HUES6 (cell line): ENCODE measurements at regions not wholly inside any gene's neighbourhood (a gene's known extent, or its start where the extent isn't known, plus 50 kb on each side); places are given as distances from the start of the nearest gene placed in this dataset.

Experiments
- H3K27ac ChIP-seq: 2 replicates; pipeline ENCODE4 v1.7.0; 2013; ENCODE audit warnings: low read depth, mild to moderate bottlenecking, low read length, inconsistent platforms
- H3K27me3 ChIP-seq: 2 replicates; pipeline ENCODE4 v1.6.1; 2013; ENCODE audit warnings: low read length; ENCODE audit not compliant: control insufficient read depth, insufficient read depth
- H3K36me3 ChIP-seq: 2 replicates; pipeline ENCODE4 v1.6.1; 2013; ENCODE audit warnings: low read length; ENCODE audit not compliant: control insufficient read depth, insufficient read depth
- H3K4me1 ChIP-seq: 2 replicates; pipeline ENCODE4 v1.6.1; 2013; ENCODE audit warnings: low read length; ENCODE audit not compliant: control insufficient read depth, insufficient read depth
- H3K4me3 ChIP-seq: 2 replicates; pipeline ENCODE4 v1.5.1; 2013; ENCODE audit warnings: low read depth, low read length
- H3K9ac ChIP-seq: one replicate; pipeline ENCODE4 v1.6.1; 2013; ENCODE audit warnings: mild to moderate bottlenecking, low read length
- H3K9me3 ChIP-seq: 2 replicates; pipeline ENCODE4 v1.6.1; 2013; ENCODE audit warnings: low read depth, low read length; ENCODE audit not compliant: control insufficient read depth, insufficient read depth

GRCh38 chr1:30619619-30620018, 103.8 kb downstream of the MATN1 start:
- Histone ChIP-seq H3K27ac (no peak overlapping the region), H3K27me3 (no peaks in the 10 kb centered on the region), H3K4me1 (peaks cover 4% of the 10 kb centered on the region; the same call in 1 of the 2 replicates), H3K36me3 (no peaks in the 10 kb centered on the region), H3K4me3 (no peak overlapping the region), H3K9ac (no peak overlapping the region), H3K9me3 (peaks cover 14% of the 10 kb centered on the region)

- peaks cover 3% of the 10 kb centered on the region for H3K9me3 ChIP-seq
- H3K27ac ChIP-seq, result no peak overlapping the region
- H3K36me3 ChIP-seq, result no peaks in the 10 kb centered on the region
- no peak overlapping the region for H3K4me3 ChIP-seq
- H3K9ac ChIP-seq, result no peak overlapping the region
- peaks cover 4% of the 10 kb centered on the region; the same call in 1 of the 2 replicates for H3K4me1 ChIP-seq
- no peaks in the 10 kb centered on the region for H3K27me3 ChIP-seq
Measured at GRCh38 chr1:30618335-30618747, 105.0 kb downstream of the MATN1 start.

GRCh38 chr1:30616759-30617158, 106.6 kb downstream of the MATN1 start:
- H3K9ac ChIP-seq, result no peak overlapping the region
- no peaks in the 10 kb centered on the region for H3K27me3 ChIP-seq
- no peaks in the 10 kb centered on the region for H3K36me3 ChIP-seq
- H3K9me3 ChIP-seq, result no peaks in the 10 kb centered on the region
- no peak overlapping the region for H3K27ac ChIP-seq
- peaks cover 4% of the 10 kb centered on the region; the same call in 1 of the 2 replicates for H3K4me1 ChIP-seq
- H3K4me3 ChIP-seq, result no peak overlapping the region

- no peaks in the 10 kb centered on the region for H3K9me3 ChIP-seq
- no peaks in the 10 kb centered on the region for H3K36me3 ChIP-seq
- H3K4me1 ChIP-seq, result peaks cover 4% of the 10 kb centered on the region; the same call in 1 of the 2 replicates
- no peak overlapping the region for H3K4me3 ChIP-seq
- no peaks in the 10 kb centered on the region for H3K27me3 ChIP-seq
- no peak overlapping the region for H3K9ac ChIP-seq
- H3K27ac ChIP-seq, result no peak overlapping the region
Measured at GRCh38 chr1:30615816-30616590, 107.4 kb downstream of the MATN1 start.

GRCh38 chr1:30615076-30615795, 108.1 kb downstream of the MATN1 start:
- Histone ChIP-seq H3K9ac (no peak overlapping the region), H3K4me3 (no peak overlapping the region), H3K27ac (no peak overlapping the region), H3K36me3 (no peaks in the 10 kb centered on the region), H3K27me3 (no peaks in the 10 kb centered on the region), H3K4me1 (peaks cover 4% of the 10 kb centered on the region; the same call in 1 of the 2 replicates), H3K9me3 (no peaks in the 10 kb centered on the region)

GRCh38 chr1:30613188-30613587, 110.2 kb downstream of the MATN1 start:
- Histone ChIP-seq H3K9me3 (no peaks in the 10 kb centered on the region), H3K4me3 (no peak overlapping the region), H3K36me3 (no peaks in the 10 kb centered on the region), H3K9ac (no peak overlapping the region), H3K27me3 (no peaks in the 10 kb centered on the region), H3K4me1 (no peaks in the 10 kb centered on the region), H3K27ac (no peak overlapping the region)

GRCh38 chr1:30612536-30613065, 110.8 kb downstream of the MATN1 start:
- H3K4me1 ChIP-seq, result no peaks in the 10 kb centered on the region
- no peaks in the 10 kb centered on the region for H3K9me3 ChIP-seq
- no peaks in the 10 kb centered on the region for H3K36me3 ChIP-seq
- no peak overlapping the region for H3K9ac ChIP-seq
- no peak overlapping the region for H3K27ac ChIP-seq
- H3K4me3 ChIP-seq, result no peak overlapping the region
- no peaks in the 10 kb centered on the region for H3K27me3 ChIP-seq

GRCh38 chr1:30611741-30612309, 111.6 kb downstream of the MATN1 start:
- H3K4me1 ChIP-seq, result no peaks in the 10 kb centered on the region
- no peak overlapping the region for H3K9ac ChIP-seq
- H3K27ac ChIP-seq, result no peak overlapping the region
- no peak overlapping the region for H3K4me3 ChIP-seq
- H3K27me3 ChIP-seq, result no peaks in the 10 kb centered on the region
- no peaks in the 10 kb centered on the region for H3K9me3 ChIP-seq
- H3K36me3 ChIP-seq, result no peaks in the 10 kb centered on the region

- Histone ChIP-seq H3K27me3 (no peaks in the 10 kb centered on the region), H3K4me3 (no peak overlapping the region), H3K9ac (no peak overlapping the region), H3K27ac (no peak overlapping the region), H3K9me3 (no peaks in the 10 kb centered on the region), H3K4me1 (no peaks in the 10 kb centered on the region), H3K36me3 (no peaks in the 10 kb centered on the region)
Measured at GRCh38 chr1:30610917-30611316, 112.5 kb downstream of the MATN1 start.

- no peaks in the 10 kb centered on the region for H3K9me3 ChIP-seq
- H3K4me3 ChIP-seq, result no peak overlapping the region
- no peak overlapping the region for H3K27ac ChIP-seq
- H3K4me1 ChIP-seq, result no peaks in the 10 kb centered on the region
- no peaks in the 10 kb centered on the region for H3K27me3 ChIP-seq
- no peak overlapping the region for H3K9ac ChIP-seq
- H3K36me3 ChIP-seq, result no peaks in the 10 kb centered on the region
Measured at GRCh38 chr1:30609999-30610345, 113.4 kb downstream of the MATN1 start.
